Tibial nerve (tissue), 3 donors: ENCODE measurements at regions not wholly inside any gene's neighbourhood (a gene's known extent, or its start where the extent isn't known, plus 50 kb on each side); places are given as distances from the start of the nearest gene placed in this dataset.

Experiments
- CTCF ChIP-seq, 5 experiments: fragments of 200-600 bp in 3 of 5; fragments of 450-650 bp in 2 of 5; sonication (generic) in 3 of 5; IDR thresholded peaks; one replicate each; pipeline ENCODE4 v1.5.1; 2016 to 2019; ENCODE audit warnings: antibody characterized with exemption in 5 of 5, mild to moderate bottlenecking in 3 of 5, moderate library complexity in 2 of 5
- POLR2A ChIP-seq, 2 donors: fragments of 450-650 bp; IDR thresholded peaks; one replicate each; pipeline ENCODE4 v1.6.1; 2017; ENCODE audit warnings: antibody characterized with exemption in 2 of 2, mild to moderate bottlenecking in 2 of 2, moderate library complexity in 2 of 2

DNA sequence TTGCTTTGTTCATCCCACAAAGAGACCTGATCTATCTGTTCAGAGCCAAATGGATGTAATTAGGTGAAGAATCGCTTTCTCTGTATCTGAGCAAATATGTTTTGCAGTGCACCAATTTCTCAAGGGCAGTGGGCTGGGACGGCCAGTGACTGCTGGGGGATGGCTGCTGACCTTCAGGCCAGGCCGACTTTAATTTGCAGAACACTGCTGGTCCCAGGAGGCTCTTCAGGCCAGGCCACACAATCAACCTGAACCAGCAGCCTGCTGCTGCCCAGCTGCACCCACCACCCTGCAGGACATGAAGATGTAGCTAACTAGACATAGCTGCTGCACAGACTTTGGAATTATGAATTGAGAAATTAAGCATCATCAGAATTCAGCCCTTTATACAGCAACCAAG is 194.4 kb upstream of the ONECUT1 start:
- TF ChIP-seq CTCF (IDR thresholded peaks at IDR 0.05), result no peak
- TF ChIP-seq POLR2A (IDR thresholded peaks at IDR 0.05), result no peak
